Testis (tissue), 2 donors: ENCODE measurements at regions not wholly inside any gene's neighbourhood (a gene's known extent, or its start where the extent isn't known, plus 50 kb on each side); places are given as distances from the start of the nearest gene placed in this dataset.

Experiments used
- DNase-seq: peaks from one replicate; pipeline ENCODE4 v3.0.0-alpha.2; 2019
- H3K27ac ChIP-seq, 2 donors: fragments of 200-600 bp; sonication (generic); one replicate each; pipeline ENCODE4 v1.5.1; 2019
- H3K27me3 ChIP-seq: fragments of 200-600 bp; sonication (generic); one replicate; pipeline ENCODE4 v1.5.1; 2019
- H3K36me3 ChIP-seq: fragments of 200-600 bp; sonication (generic); one replicate; pipeline ENCODE4 v1.5.1; 2017; ENCODE audit warnings: low read depth; ENCODE audit errors: missing control alignments
- H3K4me1 ChIP-seq: fragments of 200-600 bp; sonication (generic); one replicate; pipeline ENCODE4 v1.5.1; 2019
- H3K4me3 ChIP-seq, 2 donors: fragments of 200-600 bp; sonication (generic); one replicate each; pipeline ENCODE4 v1.5.1; 2017 to 2019
- H3K9me3 ChIP-seq: fragments of 200-600 bp; sonication (generic); one replicate; pipeline ENCODE4 v1.5.1; 2017
- POLR2A ChIP-seq: fragments of 450-650 bp; IDR thresholded peaks from one replicate; pipeline ENCODE4 v1.6.1; 2017; ENCODE audit warnings: antibody characterized with exemption, mild to moderate bottlenecking, moderate library complexity
- WGBS, 2 donors: methylation state at CpG; one replicate each; pipeline ENCODE4 v1.1.5; 2018; 5-methylcytosine and 5-hydroxymethylcytosine counted together
- intact Hi-C: fragments of 100-400 bp; cut with DNase I; formaldehyde crosslinking; loops from one replicate; pipeline ENCODE4 v1.15.1; 2023; ENCODE audit warnings: low total_unique reads
- TF ChIP-seq, protein P1 (sequence below), 3 experiments: fragments of 450-650 bp in 2 of 3; fragments of 200-600 bp in 1 of 3; sonication (generic) in 1 of 3; IDR thresholded peaks; one replicate each; pipeline ENCODE4 v1.5.1; 2016 to 2019; ENCODE audit warnings: antibody characterized with exemption in 3 of 3, mild to moderate bottlenecking in 2 of 3, moderate library complexity in 1 of 3

DNA sequence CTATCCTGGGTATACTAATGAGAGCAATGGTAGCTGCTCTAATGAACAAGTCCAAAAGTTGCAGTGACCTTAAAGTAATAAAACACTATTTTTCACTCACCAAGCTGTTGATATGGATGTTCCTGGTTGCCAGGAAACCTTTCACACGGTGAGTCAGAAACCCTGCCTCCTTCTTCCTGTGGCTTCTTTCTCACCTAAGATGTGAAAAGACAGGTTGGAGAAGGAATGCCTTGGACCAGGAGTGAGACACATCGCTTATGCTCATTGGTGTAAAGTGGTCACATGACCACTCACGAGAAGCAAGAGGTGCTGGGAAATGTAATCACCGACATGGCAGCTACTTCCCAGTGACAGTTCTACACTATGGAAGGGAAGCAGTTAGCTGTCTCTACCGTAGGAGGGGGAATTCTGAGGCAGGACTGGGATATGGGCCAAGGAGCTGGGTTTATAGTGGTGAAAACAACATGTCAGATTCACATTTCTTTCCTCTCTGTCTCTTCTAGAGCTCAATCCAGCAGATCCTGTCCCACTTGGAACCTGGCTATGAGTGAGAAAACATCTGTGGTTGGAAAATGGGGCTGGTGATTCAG lies 320.4 kb upstream of the KLF4 start:
- no peak for TF ChIP-seq POLR2A
- TF ChIP-seq, protein P1, sequence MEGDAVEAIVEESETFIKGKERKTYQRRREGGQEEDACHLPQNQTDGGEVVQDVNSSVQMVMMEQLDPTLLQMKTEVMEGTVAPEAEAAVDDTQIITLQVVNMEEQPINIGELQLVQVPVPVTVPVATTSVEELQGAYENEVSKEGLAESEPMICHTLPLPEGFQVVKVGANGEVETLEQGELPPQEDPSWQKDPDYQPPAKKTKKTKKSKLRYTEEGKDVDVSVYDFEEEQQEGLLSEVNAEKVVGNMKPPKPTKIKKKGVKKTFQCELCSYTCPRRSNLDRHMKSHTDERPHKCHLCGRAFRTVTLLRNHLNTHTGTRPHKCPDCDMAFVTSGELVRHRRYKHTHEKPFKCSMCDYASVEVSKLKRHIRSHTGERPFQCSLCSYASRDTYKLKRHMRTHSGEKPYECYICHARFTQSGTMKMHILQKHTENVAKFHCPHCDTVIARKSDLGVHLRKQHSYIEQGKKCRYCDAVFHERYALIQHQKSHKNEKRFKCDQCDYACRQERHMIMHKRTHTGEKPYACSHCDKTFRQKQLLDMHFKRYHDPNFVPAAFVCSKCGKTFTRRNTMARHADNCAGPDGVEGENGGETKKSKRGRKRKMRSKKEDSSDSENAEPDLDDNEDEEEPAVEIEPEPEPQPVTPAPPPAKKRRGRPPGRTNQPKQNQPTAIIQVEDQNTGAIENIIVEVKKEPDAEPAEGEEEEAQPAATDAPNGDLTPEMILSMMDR (IDR thresholded peaks at IDR 0.05) = no peak
- intact Hi-C loops = no loop called here
- no peaks in the 10 kb centered on the region for H3K9me3 ChIP-seq
- no peak overlapping the region for H3K4me3 ChIP-seq
- WGBS, 2 donors = 73 to 82% methylated on average over 5 of the region's 5 CpGs
- H3K27ac ChIP-seq = no peak overlapping the region
- H3K4me1 ChIP-seq = peaks cover 3% of the 10 kb centered on the region
- DNase-seq = no peak
- no peaks in the 10 kb centered on the region for H3K27me3 ChIP-seq
- no peaks in the 10 kb centered on the region for H3K36me3 ChIP-seq

DNA sequence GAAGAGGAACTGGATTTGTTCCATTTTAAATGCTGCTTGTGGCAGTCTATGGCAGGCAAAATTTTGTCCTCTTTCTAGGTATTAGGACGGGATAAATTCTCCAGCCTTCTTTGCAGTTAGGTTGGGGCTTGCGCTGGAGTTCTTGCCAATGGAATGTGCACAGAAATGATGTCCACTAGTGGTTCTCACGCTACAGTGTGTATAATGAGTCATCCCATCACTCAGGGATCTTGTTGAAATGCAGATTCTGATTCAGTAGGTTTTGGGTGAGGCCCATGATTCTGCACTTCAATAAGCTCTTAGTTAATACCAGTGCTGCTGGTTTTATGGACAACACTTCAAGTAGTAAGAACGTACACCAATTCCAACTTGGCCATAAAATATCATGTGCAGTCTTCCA lies 317.6 kb upstream of the KLF4 start:
- DNase-seq = no peak
- H3K27me3 ChIP-seq = no peaks in the 10 kb centered on the region
- intact Hi-C loops = no loop called here
- no peak overlapping the region for H3K4me3 ChIP-seq
- no peaks in the 10 kb centered on the region for H3K4me1 ChIP-seq
- no peak for TF ChIP-seq POLR2A
- TF ChIP-seq, protein P1 (IDR thresholded peaks at IDR 0.05) = no peak
- no peaks in the 10 kb centered on the region for H3K9me3 ChIP-seq
- H3K36me3 ChIP-seq = no peaks in the 10 kb centered on the region
- 94 to 96% methylated on average over 4 of the region's 4 CpGs for WGBS, 2 donors
- H3K27ac ChIP-seq = no peak overlapping the region

DNA sequence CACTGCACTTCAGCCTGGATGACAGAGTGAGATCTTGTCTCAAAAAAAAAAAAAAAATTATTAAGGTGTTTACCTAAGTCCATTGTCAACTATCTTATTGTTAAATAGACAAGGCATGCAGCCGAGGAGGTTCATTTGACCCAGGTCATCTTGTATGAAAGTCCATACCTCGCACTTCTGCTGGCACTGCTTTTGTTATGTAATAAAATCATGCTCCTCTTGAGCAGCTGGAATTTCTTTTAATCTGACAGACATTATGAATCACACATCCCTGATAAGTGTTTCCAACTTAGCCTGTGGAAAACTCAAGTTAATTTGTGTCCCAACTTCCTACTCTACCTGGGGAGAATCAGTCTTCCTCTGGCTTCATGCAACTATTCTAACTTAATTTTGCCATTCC lies 315.6 kb upstream of the KLF4 start:
- DNase-seq = no peak
- WGBS, 2 donors = 75 to 87% methylated on average over 2 of the region's 2 CpGs
- intact Hi-C loops = no loop called here
- Histone ChIP-seq H3K9me3 (no peaks in the 10 kb centered on the region), H3K36me3 (no peaks in the 10 kb centered on the region), H3K27ac (no peak overlapping the region), H3K27me3 (no peaks in the 10 kb centered on the region), H3K4me1 (no peaks in the 10 kb centered on the region), H3K4me3 (no peak overlapping the region)
- no peak for TF ChIP-seq POLR2A
- TF ChIP-seq, protein P1 (IDR thresholded peaks at IDR 0.05) = no peak

DNA sequence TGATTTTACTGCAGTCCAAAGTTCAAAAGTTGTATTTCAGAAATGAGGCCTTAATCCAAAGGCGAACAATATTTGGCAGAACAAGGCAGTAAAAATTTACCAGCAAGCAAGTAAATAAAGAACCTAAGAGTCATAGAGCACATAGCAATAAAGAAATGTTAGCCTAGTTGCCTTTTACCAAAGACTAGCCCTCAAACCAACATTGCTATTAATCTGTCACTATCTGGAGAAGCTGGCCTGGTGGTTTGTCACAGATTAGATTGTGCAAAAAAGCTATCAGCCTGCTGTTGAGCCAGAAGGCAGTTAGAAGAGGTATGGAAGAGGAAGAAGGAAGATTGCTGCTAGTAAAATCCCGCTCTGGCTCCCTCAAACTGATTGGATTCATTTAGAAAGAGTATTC lies 304.7 kb upstream of the KLF4 start:
- Histone ChIP-seq H3K9me3 (no peaks in the 10 kb centered on the region), H3K27ac (no peak overlapping the region), H3K4me3 (no peak overlapping the region), H3K27me3 (no peaks in the 10 kb centered on the region), H3K4me1 (no peaks in the 10 kb centered on the region), H3K36me3 (no peaks in the 10 kb centered on the region)
- intact Hi-C loops = no loop called here
- no peak for TF ChIP-seq POLR2A
- TF ChIP-seq, protein P1 (IDR thresholded peaks at IDR 0.05) = no peak
- DNase-seq = no peak
- 79 to 81% methylated on average over 2 of the region's 2 CpGs for WGBS, 2 donors

DNA sequence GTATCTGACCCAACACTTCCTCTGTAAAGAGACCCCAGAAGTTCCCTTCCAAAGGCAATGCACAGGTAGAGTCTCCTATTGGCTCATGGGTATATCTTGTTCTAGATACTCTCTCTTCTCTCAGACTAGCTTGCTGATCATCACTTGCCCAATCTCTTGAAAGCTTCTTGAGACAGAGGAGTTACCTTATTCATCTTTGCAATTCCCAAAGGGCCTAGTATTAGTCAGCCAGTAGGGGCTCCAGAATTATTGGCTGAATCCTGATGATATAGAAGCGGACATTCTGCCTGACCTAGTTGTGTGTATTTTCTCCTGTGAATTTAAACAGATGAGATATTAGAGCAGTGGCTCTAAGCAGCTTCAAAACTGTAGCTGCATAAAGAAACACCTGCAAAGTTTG lies 304.0 kb upstream of the KLF4 start:
- Histone ChIP-seq H3K4me3 (no peak overlapping the region), H3K27ac (no peak overlapping the region), H3K36me3 (no peaks in the 10 kb centered on the region), H3K9me3 (no peaks in the 10 kb centered on the region), H3K27me3 (no peaks in the 10 kb centered on the region), H3K4me1 (no peaks in the 10 kb centered on the region)
- WGBS, 2 donors = 80 to 86% methylated on average over 1 of the region's 1 CpG
- intact Hi-C loops = no loop called here
- TF ChIP-seq, protein P1 (IDR thresholded peaks at IDR 0.05) = no peak
- TF ChIP-seq POLR2A = no peak
- no peak for DNase-seq
